ENCODE measurements at regions not wholly inside any gene's neighbourhood (a gene's known extent, or its start where the extent isn't known, plus 50 kb on each side); places are given as distances from the start of the nearest gene placed in this dataset.
"Not testable (repeated sequence)": the region's sequence is repeated elsewhere in the genome, so short reads cannot be mapped to it uniquely, and the experiment has no call there.

DNA sequence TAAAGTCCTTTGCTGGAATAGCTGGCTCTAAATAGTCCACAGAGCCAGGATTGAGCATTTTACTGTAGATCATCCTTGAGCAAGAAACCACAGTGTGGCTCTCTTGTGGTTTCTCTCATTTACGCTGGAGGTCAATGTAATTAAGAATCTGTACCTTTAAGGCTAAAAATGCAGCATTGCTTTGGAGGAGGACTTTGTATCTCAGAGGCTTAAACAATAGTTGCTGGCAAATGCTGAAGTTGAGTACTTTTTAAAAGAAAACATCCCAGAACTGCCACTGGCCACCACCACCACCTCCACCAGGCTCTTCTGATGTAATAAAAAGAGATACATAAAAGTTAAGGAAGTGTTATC, 177.3 kb upstream of the ADAMTSL1 start:
- DNase-seq (ENCODE audit: low read depth), result no peak

DNA sequence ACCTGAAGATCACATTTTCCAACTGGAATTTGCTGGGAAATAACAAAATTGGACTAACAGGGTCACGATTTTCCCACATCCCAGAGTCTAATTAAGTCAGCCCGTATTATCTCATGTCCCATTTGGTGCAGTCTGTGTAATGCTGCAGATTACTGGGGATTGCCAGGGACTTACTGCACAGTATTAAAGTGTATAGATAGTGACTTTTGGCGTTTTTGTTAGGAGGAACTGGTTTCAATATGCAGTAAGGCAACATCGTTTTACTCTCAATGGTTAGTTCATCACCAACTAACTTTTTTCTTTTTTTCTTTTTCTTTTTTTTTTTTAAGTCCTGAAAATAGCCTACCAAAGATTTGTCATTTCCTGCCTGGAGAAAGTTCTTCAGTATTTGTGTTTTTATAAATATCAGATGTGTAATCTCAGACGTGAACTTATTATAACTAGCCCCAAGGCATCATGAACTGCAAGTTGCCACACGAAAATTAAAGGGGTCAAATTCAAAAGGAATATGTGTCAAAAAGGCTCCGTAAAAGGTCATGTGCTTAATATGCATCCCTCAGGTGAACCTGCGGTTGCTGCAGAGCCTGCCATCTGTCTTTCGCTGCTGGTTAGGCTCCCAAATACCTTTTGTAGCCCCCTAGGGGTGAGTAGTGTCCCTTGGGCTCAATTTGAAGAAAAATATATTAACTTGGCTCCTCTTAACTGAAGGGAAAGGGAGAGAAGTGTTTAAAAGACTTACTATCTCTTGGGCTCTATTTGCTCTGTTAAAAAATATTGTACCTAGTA, 176.7 kb upstream of the ADAMTSL1 start:
- no peak for DNase-seq (ENCODE audit: low read depth)

DNA sequence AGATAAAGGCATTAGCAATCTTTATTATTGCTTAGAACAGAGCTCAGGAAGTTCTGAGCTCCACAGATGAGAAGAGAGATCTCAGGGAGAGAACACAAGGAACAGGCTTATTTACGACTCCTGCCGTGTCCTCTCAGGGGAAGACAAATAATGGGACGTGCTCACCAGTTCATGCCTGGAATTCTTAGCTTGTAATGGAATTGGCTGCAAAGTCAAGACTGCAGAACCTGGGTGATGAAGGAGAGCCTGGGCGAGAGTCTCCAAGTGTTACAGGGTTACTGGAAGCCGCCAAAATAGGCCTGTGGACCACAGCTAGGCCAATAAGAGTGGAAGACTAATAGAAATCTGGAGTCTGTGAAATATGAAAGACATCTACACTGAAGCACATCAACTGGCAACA, 174.5 kb upstream of the ADAMTSL1 start:
- DNase-seq (ENCODE audit: low read depth), result no peak

DNA sequence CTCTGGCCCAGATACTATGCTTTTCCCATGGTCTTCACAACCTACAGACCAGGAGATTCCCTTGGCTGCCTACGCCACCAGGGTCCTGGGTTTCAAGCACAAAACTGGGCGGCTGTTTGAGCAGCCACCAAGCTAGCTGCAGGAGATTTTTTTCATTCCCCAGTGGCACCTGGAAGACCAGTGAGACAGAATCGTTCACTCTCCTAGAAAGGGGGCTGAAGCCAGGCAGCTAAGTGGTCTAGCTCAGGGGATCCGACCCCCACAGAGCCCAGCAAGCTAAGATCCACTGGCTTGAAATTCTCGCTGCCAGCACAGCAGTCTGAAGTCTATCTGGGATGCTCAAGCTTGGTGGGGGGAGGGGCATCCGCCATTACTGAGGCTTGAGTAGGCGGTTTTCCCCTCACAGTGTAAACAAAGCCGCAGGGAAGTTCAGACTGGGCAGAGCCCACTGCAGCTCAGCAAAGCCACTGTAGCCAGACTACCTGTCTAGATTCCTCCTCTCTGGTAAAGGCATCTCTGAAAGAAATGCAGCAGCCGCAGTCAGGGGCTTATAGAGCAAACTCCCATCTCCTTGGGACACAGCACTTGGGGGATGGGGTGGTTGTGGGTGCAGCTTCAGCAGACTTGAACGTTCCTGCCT, 168.7 kb upstream of the ADAMTSL1 start:
- not testable (repeated sequence) for DNase-seq (ENCODE audit: low read depth)

DNA sequence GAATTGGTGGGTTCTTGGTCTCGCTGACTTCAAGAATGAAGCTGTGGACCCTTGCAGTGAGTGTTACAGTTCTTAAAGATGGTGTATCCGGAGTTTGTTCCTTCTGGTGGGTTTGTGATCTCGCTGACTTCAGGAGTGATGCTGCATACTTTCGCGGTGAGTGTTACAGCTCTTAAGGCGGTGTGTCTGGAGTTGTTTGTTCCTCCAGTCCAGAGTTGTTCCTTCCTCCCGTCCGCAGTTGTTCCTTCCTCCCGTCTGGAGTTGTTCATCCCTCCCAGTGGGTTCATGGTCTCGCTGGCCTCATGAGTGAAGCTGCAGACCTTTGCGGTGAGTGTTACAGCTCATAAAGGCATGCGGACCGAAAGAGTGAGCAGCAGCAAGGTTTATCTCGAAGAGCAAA, 159.6 kb upstream of the ADAMTSL1 start:
- DNase-seq (ENCODE audit: low read depth), result no peak

DNA sequence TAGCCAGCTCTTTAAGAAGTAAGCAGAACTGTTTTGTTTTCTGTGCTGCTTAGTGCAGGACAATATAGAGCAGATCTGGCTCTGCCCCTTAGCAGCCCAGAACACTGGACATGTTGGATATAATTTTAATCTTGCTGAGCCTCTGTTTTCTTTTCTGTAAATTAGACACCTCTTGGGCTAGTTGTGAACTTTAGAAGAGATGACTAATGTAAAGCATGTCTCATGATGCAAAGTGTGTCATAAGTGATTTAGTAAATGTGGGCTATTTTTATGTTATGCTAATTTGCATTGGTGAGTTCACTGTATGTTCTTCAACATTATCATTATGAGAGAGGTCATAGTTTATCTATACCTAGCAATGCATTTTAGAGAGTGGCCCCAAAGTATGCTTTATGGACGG, 156.1 kb upstream of the ADAMTSL1 start:
- DNase-seq (ENCODE audit: low read depth), result no peak

DNA sequence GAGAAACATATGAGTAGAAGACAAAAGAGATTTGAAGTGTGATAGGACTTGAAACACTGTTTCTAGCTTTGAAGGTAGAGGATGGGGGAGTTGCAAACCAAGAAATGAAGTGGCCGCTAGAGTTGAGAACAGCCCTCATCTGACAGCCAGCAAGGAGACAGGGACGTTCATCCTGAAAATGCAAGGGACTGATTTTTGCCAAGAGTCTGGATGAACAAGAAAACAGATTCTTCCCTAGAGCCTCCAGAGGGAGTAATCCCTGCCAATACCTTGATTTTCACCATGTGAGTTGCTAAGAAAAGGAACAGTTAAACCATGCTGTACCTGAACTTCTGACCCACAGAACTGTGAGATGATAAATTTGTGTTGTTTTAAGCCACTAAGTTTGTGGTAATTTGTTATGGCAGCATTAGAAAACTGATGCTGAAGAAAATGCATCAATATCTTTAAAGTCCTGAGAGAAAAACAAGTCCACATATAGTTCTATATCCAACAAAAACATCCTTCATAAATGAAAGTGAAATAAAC, 154.0 kb upstream of the ADAMTSL1 start:
- no peak for DNase-seq (ENCODE audit: low read depth)

DNA sequence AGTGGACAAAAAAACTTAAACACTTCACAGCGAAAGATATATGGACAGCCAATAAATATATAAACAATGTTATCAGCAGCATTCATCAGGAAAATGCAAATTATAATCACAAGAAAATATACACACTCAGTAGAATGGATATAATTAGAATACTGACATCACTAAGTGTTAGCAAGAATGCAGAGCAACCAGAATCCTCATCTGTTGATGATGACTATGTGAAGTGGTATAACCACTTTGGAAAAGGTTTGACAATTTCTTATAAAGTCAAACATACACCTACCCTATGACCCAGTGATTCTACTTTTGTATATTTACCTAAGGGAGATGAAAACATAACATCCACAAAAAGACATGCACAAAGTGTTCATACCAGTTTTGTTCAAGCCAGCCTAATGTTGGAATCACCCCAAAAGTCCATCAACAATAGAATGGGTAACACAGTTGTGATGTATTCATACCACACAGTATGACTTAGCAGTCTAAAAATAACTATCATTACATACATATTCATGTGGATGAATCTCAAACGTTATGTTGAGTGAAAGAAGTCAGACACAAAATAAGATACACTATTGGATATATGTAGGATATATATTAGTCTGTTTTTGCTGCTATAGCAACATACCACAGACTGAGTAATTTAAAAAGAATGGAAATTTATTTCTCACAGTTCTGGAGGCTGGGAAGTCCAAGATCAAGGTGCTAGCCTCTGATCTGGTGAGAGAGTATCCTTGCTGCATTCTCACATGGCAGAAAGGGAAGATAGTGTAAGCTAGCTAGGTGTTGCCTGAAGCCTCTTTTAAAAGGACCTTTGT, 148.8 kb upstream of the ADAMTSL1 start:
- no peak for DNase-seq (ENCODE audit: low read depth)

DNA sequence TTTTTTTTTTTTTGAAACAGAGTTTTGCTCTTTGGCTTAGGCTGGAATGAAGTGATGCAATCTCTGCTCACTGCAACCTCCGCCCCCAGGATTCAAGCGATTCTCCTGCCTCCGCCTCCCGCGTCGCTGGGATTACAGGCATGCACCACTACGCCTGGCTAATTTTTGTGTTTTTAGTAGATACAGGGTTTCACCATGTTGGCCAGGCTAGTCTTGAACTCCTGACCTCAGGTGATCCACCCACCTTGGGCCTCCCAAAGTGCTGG, 148.3 kb upstream of the ADAMTSL1 start:
- DNase-seq (ENCODE audit: low read depth), result not testable (repeated sequence)

DNA sequence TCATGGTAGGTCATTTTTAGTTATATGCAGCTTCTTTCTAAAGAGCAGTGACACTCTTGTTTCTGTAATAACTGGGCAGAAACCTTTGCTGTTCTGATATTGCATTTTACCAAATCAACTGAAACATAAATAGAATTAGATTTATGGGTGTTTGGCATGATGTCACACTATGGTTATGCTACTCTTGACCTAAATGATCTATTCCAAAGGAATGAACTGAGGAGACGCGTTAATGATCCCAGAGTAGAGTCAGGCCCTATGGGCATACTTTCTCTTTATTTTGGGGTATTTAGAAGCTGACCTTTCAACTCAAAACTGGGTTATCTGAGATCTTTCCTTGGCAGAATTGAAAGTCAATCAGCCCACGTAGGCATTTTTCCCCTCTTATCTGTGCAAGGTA, 146.8 kb upstream of the ADAMTSL1 start:
- no peak for DNase-seq (ENCODE audit: low read depth)

DNA sequence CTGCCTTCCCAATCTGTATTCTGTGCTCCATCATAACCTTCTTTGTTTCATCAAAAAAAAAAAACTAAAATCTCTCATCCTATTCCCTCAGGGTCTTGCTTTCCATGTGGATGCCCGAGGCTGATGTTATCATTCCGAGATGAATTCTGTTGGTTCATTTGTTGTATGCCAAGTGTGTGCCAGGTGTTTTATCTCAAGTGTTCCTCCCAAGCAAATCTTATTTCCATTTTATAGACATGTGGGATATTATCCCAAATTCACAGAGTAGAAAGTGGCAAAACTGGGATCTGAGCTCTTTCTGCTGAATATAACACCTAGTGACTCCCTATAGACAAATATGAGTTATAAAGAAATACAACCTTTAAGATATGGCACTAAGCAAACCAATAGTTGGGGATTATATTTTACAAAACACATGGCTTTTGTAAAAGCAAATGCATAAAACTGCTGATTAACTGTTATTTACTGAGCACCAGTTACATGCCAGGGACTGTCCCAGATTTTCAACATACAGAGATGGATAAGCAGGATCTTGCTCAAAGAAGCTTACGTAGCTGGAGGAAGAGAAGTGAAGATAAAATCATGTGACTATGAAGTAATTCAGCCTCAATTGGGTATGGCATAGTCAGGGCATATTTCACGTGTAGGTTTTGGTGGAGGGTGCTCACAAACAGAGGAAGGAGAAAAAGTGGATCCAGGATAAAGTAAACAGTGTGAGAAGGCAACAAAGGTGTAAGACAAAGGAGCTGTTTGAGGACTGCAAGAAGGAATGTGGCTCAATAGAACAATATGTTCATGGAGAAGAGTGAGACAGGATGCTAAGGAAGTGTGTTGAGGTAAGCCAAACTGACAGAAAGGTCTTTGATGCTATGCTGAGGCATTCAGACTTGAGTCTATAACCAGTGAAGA, 143.3 kb upstream of the ADAMTSL1 start:
- no peak for DNase-seq (ENCODE audit: low read depth)

DNA sequence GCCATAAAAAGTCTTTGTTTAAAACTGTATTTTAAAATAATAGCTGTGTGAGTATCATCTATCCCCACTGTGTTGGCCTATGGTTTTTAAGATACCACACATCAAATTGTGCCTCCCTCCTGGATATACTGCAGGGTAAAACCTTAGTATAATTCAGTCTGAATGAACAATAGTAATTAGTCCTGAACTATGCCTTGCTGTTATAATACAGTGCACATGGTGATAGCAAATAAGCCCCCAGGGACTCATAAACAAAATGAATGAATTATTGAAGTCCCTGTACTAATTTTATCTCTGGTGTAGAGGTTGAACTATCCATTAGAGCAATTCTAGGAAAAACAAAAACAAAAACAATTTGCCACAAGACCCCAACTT, 142.7 kb upstream of the ADAMTSL1 start:
- DNase-seq (ENCODE audit: low read depth), result no peak

DNA sequence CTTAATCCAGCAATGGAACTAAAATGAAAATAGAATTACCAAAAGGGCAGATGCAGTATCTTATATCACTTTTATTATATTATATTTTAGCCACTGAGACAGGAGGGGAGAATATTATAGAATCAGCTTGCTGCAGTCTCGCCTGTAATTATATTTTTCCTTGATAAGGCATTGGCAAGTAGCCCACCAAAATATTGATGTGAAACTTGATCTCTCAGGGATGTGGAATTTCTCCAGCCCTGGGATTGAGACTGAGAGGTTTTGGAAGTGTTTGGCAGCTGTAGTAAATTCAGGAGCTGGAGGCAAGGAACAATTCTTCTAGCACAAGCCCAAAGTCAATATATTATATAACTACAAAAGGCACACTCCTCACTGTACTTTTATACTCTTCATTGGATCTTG, 142.1 kb upstream of the ADAMTSL1 start:
- DNase-seq (ENCODE audit: low read depth), result no peak

DNA sequence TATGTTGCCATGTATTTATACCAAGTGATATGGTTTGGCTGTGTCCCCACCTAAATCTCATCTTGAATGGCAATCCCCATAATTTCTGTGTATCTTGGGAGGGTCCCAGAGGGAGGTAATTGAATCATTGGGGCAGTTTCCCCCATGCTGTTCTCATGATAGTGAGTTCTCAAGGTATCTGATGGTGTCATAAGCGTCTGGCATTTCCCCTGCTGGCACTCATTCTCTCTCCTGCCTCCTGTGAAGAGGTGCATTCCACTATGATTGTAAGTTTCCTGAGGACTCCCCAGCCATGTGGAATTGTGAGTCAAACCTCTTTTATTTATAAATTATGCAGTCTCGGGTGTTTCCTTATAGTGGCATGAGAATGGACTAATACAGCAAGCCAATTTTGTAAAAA, 140.8 kb upstream of the ADAMTSL1 start:
- no peak for DNase-seq (ENCODE audit: low read depth)

DNA sequence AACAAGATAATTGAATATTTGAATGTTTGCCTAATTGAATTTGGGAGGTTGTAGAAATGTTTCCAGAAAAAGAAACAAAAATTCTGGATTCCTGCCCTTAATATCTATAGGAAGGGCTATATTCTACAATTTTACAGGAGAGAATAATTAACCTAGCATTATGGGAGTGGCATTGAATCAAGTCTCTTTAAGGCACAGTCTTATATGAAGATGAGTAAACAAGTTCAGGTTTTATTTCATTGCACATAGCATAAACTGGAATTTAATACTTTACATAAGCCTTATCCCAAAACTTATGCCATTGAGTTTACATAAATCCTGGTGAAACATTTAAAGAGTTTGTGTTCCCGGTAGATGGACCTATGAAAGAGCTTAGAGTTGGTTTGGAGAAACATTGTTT, 138.1 kb upstream of the ADAMTSL1 start:
- no peak for DNase-seq (ENCODE audit: low read depth)

DNA sequence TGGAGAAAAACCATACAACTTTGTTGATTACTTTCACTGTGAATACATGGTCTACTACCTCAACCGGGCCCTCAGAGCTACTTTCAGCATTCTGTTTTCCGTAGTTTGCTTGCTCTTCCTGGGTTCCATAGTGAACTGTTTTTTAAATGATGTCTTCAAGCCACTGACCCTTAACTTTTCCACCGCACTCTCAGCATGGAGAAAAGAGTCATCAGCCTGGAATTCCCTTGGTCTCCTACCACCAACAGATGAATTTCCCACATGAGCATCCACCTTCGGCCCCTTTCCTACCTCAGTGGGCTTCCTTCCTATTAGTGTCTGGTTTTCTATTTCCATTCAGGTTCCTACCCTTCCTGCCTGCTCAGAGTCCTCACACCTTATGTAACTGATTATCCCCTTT, 135.9 kb upstream of the ADAMTSL1 start:
- no peak for DNase-seq (ENCODE audit: low read depth)

DNA sequence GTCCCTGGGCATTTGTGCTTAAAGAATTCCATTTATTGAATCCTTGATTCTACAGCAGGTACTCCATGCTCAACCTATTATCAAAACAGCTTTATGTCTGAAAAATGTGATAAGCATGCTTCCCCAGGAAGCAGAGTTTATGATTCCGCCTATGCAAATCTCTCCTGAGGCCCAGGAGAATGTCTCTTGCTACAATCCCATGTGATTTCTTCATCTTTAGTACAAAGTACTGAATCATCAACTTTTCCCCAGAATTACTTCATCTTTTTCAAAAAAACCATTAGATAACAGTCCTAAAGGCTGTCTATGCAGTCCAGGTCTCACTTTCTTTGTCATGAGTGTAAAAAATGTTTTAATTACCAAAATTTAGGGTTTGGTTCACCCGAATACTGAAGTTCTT, 130.2 kb upstream of the ADAMTSL1 start:
- no peak for DNase-seq (ENCODE audit: low read depth)

DNA sequence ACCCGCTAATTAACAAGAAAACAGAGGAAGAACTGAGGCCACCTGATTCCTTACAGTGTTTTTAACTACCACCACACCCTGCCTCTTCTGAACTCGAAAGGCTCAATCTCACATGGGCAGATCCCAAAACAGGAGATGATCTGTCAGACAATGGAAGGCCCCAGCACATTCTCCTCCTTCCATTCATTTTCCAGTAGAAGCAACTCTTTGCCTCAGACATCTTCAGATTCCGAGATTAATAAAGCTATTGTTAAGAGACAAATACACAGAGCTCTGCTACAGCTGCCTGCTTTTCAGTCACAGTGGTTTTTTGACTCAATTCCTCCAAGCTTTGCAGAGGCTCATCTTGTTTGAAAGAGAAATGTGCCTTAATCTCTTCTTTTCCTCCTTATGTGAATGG, 127.2 kb upstream of the ADAMTSL1 start:
- no peak for DNase-seq (ENCODE audit: low read depth)

DNA sequence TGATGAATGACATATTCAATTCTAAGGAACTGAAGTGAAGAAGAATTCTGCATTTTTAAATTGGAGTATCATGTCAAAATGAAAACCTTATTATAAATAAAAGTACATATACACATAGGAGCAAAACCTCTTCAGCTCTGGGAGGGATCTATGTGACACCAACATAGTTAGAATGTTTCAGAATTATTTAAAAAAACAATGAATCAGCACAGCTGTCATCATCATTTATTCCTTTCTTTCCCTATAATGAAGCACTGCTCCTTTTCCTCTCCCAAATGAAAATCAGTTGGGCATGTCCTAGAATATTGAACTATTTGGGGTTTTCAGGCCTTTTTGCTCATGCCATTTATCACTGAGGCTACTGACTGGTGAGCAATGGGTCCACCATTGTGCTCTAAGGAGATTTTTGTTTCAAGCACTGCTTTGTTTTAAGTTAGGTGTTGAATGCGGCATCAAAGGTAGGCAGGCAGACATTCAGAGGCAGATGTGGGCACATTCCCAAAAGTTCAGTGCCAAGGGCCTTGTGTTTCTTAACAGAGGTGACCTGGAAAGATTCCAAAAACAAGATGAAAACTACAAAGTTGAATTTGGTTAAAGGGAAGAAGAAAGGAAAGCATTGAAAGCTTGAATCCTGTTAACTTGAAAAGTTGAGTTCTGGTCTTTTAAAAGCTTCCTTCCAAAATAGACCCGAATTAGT, 126.4 kb upstream of the ADAMTSL1 start:
- DNase-seq (ENCODE audit: low read depth), result no peak

DNA sequence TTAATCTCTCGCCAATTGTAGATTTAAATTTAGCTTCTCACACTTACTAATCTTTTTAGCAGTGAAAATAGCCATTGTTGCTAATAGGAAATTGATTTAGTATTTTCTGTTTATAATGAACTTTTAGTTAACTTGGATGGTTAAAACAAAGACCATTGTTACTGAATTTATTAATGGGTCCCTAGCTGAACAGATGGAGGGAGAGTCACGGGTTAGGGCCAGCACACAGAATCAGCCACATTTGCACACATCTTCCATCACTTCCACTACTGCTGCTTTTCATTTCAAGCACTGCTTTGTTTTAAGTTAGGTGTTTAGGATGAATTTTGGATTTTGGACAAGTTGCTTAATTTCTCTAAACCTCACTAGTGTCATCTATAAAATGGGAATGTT, 125.9 kb upstream of the ADAMTSL1 start:
- no peak for DNase-seq (ENCODE audit: low read depth)

DNA sequence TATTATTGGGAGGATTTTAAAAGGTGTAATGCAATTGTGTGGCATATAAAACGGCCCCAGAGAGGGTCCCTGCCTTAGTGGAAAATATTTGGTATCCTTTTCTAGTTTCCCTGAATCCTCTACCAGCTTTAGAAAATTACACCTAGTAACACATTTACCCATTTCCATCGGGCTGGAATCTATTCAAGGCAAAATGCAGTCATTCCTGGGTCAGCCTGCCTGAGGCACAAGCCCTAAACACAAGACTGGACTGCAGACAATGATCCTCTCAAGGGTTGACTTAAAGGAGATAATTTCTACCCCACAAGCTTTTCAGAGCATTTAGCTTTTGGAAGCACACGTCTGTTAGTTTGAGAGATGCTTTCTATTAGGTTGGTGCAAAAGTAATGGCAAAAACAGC, 124.4 kb upstream of the ADAMTSL1 start:
- DNase-seq (ENCODE audit: low read depth), result no peak

DNA sequence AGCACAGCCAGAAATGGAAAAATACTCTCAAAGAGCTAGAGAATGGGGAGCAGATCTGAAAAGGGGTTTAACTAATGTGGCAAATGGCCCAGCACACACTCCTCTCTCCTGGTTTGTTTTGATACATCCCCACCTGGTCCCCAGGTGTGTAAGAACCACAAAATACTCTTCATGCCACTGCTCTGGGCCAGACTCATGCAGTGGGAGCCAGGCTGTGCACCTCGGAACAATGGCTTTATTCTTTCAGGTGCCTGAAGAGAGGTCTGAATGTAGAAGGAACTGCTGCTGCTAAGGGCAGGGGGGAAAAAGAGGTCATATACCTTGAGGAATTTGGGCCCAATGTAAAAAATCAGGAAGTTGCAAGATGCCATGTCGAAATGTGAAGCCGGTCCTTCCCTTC, 123.9 kb upstream of the ADAMTSL1 start:
- no peak for DNase-seq (ENCODE audit: low read depth)

All from activated gamma-delta T cell treated with anti-CD3 and anti-CD28 coated beads, Interleukin-2, amount 50 U/mL, for 16 hours (primary cell).